GM19463 (cell line): ENCODE measurements at regions not wholly inside any gene's neighbourhood (a gene's known extent, or its start where the extent isn't known, plus 50 kb on each side); places are given as distances from the start of the nearest gene placed in this dataset.

ENCODE experiments used
- ATAC-seq: cut with Tn5 transposase; IDR thresholded peaks from one replicate; pipeline ENCODE4 v1.9.1; 2021; ENCODE audit warnings: mild to moderate bottlenecking, moderate library complexity; ENCODE audit not compliant: unreplicated experiment

- ATAC-seq, result no peak
Measured at GRCh38 chr7:156140447-156140846, 328.2 kb upstream of the SHH start.

- no peak for ATAC-seq
Measured at GRCh38 chr7:156139633-156140032, 327.4 kb upstream of the SHH start.

DNA sequence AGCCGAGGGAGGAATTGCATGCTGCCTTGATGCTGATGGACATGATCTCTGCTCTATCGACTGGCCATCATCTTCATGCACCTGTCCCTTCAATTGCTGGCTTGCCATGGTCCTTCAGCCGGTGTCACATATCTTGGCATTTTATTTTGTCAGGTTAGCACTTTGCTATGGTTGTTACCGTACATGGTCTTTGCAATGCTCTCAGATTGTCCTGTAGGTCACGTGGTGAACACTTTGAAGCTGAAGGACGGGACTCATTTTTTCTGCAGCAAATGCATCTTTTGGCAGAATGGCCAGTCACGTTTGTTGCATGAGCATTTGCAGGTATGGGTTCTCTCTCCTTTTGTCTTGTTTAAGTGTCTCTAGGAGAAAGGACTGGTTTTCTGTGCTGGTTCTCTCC is 326.8 kb upstream of the SHH start:
- no peak for ATAC-seq

GRCh38 chr7:156131881-156132280 is 319.6 kb upstream of the SHH start:
- ATAC-seq, result no peak

DNA sequence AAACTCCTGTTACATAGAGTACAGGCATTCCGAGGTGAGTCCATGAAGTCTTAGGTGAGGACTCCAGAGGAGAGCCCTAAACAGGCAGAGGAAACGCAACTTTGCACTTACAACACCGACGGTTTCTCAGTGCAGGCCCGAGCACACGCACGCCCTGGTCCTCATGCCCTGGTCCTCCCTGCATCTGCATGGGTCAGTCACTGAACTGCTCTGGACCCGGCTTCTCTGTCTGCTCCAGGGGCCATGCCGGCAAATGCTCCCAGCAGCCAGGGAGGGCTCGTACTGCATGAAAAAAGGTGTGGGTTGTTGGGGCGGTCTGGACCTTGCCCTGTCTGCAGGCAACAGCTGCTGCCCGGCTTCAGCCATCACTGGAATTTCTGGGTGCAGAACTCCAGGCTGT is 317.3 kb upstream of the SHH start:
- no peak for ATAC-seq

- ATAC-seq, result no peak
Measured at GRCh38 chr7:156128496-156128895, 316.2 kb upstream of the SHH start.

GRCh38 chr7:156127166-156128134 is 315.2 kb upstream of the SHH start:
- no peak for ATAC-seq

DNA sequence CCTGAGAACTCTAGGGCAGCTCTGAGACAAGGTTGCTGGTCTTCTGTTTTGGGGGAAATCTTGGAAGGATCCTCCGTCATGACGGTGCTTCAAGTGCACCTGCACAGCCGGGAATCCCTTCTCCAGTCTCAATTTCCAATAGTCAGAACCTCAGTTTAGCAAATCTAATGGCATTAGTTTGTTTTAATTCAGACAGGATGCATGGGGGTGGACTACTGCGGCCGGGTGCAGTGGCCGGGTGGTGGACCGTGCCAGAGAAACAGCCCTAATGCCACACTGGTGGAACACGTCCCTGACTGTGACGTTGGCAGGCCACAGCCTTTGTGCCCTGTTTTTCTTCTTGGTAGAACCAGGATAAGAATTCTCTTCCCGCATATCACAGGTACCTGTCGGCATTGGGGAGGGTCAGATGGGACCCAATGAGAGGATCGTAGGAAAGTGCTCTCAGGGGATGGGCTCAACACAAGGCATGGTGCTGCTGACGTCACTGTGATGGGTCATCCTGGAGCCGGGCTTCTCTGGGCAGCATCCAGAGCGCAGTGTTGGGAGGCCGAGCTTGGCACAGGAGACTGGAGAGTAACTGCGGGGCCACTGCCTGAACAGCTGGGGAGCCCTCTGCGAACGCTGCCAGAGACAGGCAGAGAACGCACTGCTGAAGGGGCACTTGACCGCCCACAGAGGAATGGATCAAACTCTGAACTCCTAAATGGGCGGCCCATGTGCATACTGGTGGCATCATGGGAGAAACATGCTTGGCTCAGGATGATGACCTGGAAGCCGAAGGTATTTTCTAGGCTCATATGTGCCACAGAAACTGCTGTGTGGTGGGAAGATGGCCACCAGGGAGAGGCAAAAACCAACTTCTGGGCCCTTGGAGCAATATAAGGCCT is 313.8 kb upstream of the SHH start:
- ATAC-seq, result no peak

DNA sequence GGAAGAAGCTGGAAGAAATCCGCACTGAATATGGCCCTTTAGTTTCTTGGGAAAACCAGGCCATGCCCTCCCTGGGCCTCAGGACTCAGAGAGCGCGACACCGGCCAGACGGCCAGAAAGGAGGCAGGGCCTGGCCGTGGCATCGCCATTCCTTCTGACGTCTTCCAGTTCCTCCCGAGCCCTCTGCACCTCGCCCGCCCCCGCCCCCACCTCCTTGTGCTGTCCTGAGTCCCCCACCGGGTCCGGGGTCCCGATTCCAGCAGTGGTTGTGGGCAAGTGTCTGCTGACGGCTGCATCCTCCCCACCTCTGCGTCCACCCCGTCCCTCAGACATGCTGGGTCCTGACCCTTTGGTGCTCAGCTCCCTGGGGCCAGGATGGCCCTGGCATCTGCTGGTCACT is 312.1 kb upstream of the SHH start:
- no peak for ATAC-seq

DNA sequence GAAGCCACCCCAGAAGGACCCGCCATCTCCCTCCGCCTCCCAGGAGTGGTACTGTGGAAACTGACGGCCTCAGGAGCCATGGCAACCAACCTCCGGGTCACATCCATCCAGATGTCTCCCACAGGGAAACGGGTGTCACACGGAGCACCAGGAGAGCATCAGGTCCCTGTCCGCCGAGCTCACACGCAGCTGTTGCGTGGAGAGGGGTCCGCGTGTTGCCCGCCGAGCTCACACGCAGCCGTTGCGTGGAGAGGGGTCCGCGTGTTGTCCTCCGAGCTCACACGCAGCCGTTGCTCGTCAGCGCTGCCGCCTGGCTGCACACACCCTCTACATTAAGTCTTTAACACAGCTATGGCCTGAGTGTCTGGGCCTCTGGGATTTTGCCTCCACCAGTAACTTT is 311.1 kb upstream of the SHH start:
- no peak for ATAC-seq

- no peak for ATAC-seq
Measured at GRCh38 chr7:156122752-156123354, 310.6 kb upstream of the SHH start.

DNA sequence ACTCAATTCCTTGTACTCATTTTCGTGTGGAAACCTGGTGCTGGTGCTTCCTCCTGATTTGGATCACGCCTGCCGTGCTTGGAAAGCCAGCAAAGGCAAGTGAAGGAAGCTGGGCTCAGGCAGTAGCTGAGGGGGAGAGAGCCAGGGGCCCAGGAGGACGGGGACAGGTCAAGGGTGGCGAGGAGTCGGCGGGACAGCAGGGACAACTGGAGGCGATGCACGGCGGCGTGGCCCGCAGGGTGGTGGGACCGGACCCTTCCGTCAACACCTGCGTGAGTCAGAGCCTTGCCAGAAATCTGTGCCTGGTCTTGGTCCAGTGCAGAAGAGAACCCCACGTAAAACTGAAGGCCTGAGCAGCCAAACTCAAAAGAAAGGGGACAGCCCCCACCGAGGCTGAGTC is 309.7 kb upstream of the SHH start:
- ATAC-seq, result no peak

DNA sequence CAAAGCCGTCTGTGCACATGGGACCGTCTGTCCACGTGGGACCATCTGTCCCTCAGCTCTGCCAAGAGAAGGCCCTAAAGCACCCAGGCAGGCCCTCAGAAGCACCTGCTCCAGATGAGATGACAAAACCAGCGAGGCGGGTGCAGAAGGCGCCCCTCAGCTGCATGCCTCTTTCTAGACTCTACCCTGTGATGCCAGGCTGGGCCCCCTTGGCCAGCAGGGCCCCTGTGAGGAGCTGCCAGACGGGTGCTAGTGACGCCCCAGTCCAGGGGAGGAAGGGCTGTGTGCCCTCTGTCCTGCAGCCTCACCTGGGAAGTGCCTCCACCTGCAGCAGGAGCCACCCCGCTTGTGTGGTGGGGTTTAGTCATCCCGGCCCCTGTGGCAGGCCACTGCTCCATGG is 309.2 kb upstream of the SHH start:
- no peak for ATAC-seq

DNA sequence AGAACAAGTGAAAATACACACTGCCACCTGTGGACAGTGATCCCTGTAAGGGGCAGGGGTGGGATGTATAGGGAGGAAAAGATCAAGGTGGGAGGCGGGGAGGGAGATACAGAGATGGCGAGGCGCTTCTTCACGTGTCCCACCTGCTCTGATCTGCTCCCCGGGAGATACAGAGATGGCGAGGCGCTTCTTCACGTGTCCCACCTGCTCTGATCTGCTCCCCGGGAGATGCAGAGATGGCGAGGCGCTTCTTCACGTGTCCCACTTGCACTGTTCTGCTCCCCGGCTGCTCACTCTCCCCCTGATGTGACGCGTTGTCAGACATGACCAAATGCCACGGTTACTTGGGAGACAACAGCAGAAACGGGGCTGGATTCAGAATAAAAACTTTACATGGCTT is 308.3 kb upstream of the SHH start:
- no peak for ATAC-seq

- ATAC-seq, result no peak
Measured at GRCh38 chr7:156119771-156120170, 307.5 kb upstream of the SHH start.

DNA sequence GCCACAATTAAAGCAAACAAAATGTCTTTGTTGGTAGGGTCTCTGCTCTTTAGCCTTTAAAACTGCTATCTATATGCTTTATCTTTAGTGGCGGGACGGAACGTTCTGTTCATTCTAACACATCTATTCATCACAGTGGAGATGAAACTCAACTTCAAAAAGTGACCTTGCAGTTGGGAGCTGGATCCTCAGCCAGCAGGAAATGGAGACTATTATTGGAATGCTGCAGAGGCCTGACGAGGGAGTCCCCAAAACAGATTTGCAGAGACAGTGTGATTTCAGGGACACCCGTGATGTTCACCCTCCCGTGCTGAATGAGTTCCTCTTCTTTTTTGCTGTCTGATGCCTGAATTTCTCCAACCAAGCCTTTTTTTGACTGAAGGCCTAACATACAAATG is 306.0 kb upstream of the SHH start:
- ATAC-seq, result no peak

GRCh38 chr7:156117542-156118247 is 305.4 kb upstream of the SHH start:
- ATAC-seq, result no peak

GRCh38 chr7:156116514-156117215 is 304.4 kb upstream of the SHH start:
- ATAC-seq, result no peak

DNA sequence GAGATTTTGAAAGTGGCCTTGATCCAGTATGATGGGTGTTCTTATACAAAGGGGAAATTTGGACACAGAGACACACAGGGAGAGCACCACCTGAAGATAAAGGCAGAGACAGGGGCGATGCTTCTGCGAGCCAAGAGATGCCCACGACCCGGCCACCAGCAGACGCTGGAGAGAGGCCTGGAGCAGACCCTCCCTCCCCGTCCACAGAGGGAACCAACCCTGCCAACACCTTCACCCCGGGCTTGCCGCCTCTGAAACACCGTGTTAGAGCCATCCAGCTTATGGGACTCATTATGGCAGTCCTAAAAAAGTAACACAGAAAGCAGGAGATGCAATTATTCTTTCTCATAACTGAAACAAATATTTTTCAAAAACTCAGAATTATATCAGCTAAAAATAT is 303.3 kb upstream of the SHH start:
- no peak for ATAC-seq

- ATAC-seq, result no peak
Measured at GRCh38 chr7:156113731-156114130, 301.5 kb upstream of the SHH start.
